NT2/D1 (cell line): ENCODE measurements at regions not wholly inside any gene's neighbourhood (a gene's known extent, or its start where the extent isn't known, plus 50 kb on each side); places are given as distances from the start of the nearest gene placed in this dataset.

Source experiments
- YY1 ChIP-seq: IDR thresholded peaks from 2 replicates; pipeline ENCODE4 v1.6.1; 2011; ENCODE audit not compliant: insufficient read length, insufficient read depth
- ZNF274 ChIP-seq: IDR thresholded peaks from 2 replicates; pipeline ENCODE4 v1.6.1; 2011; ENCODE audit warnings: mild to moderate bottlenecking, low read depth, low read length

DNA sequence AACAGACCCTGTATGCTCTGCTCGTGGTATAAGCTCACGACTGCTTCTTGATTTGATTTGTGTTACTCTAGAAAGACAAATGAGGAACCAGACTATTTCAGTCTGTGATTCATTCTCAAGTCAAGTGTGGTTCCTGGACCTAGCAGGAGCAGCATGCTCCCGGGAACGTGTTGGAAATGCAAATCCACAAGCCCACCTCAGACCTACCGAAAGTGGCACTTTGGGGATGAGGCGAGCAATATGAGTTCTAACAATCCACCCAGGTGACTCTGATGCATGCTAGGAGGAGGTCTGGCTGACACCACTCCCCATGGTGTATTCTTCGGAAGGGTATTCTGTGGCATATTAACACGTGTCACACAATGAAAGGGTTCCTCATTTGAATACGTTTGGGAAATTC, 59.5 kb upstream of the TMX1 start:
- no peak for TF ChIP-seq YY1
- no peak for TF ChIP-seq ZNF274
